Jurkat, Clone E6-1 (cell line): ENCODE measurements at regions not wholly inside any gene's neighbourhood (a gene's known extent, or its start where the extent isn't known, plus 50 kb on each side); places are given as distances from the start of the nearest gene placed in this dataset.
"Not testable (repeated sequence)": the region's sequence is repeated elsewhere in the genome, so short reads cannot be mapped to it uniquely, and the experiment has no call there.

Experiments used
- DNase-seq: peaks from one replicate; pipeline ENCODE4 v3.0.0-alpha.2; 2011; ENCODE audit warnings: low read depth, low spot score
- H3K4me3 ChIP-seq: 2 replicates; pipeline ENCODE4 v1.5.1; 2011; ENCODE audit warnings: mild to moderate bottlenecking, low read length, control low read depth, moderate library complexity

- no peak for DNase-seq
Measured at GRCh38 chr6:145092554-145092953, 642.8 kb downstream of the EPM2A start.

GRCh38 chr6:145093226-145093625 lies 642.1 kb downstream of the EPM2A start:
- no peak overlapping the region for H3K4me3 ChIP-seq

More at GRCh38 chr6:145092554-145092953, 642.8 kb downstream of the EPM2A start:
- no peak overlapping the region for H3K4me3 ChIP-seq

GRCh38 chr6:145096846-145097245 lies 638.5 kb downstream of the EPM2A start:
- DNase-seq = no peak
- no peak overlapping the region for H3K4me3 ChIP-seq

More at GRCh38 chr6:145093226-145093625, 642.1 kb downstream of the EPM2A start:
- DNase-seq = no peak

- DNase-seq, H3K4me3 ChIP-seq: not testable (repeated sequence)
Measured at GRCh38 chr6:145098127-145098526, 637.2 kb downstream of the EPM2A start.

- DNase-seq = no peak
- no peak overlapping the region for H3K4me3 ChIP-seq
Measured at GRCh38 chr6:145099713-145100112, 635.6 kb downstream of the EPM2A start.

- no peak overlapping the region for H3K4me3 ChIP-seq
- no peak for DNase-seq
Measured at GRCh38 chr6:145110109-145110508, 625.2 kb downstream of the EPM2A start.

- H3K4me3 ChIP-seq, DNase-seq: not testable (repeated sequence)
Measured at GRCh38 chr6:145111407-145111806, 623.9 kb downstream of the EPM2A start.

- no peak overlapping the region for H3K4me3 ChIP-seq
- DNase-seq = no peak
Measured at GRCh38 chr6:145112711-145113148, 622.6 kb downstream of the EPM2A start.

GRCh38 chr6:145115638-145116037 lies 619.7 kb downstream of the EPM2A start:
- no peak overlapping the region for H3K4me3 ChIP-seq
- no peak for DNase-seq

GRCh38 chr6:145116591-145117178 lies 618.6 kb downstream of the EPM2A start:
- no peak overlapping the region for H3K4me3 ChIP-seq
- no peak for DNase-seq

GRCh38 chr6:145118224-145118623 lies 617.1 kb downstream of the EPM2A start:
- DNase-seq = no peak
- no peak overlapping the region for H3K4me3 ChIP-seq

- no peak for DNase-seq
- H3K4me3 ChIP-seq = no peak overlapping the region
Measured at GRCh38 chr6:145119081-145119480, 616.2 kb downstream of the EPM2A start.

GRCh38 chr6:145132709-145133108 lies 602.6 kb downstream of the EPM2A start:
- DNase-seq = no peak
- H3K4me3 ChIP-seq = no peak overlapping the region

GRCh38 chr6:145135702-145136101 lies 599.6 kb downstream of the EPM2A start:
- no peak overlapping the region for H3K4me3 ChIP-seq
- no peak for DNase-seq

GRCh38 chr6:145137425-145137824 lies 597.9 kb downstream of the EPM2A start:
- no peak overlapping the region for H3K4me3 ChIP-seq
- DNase-seq = no peak

GRCh38 chr6:145138469-145139139 lies 596.7 kb downstream of the EPM2A start:
- DNase-seq = no peak
- no peak overlapping the region for H3K4me3 ChIP-seq

- no peak for DNase-seq
- no peak overlapping the region for H3K4me3 ChIP-seq
Measured at GRCh38 chr6:145139140-145139850, 596.0 kb downstream of the EPM2A start.

- no peak overlapping the region for H3K4me3 ChIP-seq
- DNase-seq = no peak
Measured at GRCh38 chr6:145139895-145140294, 595.4 kb downstream of the EPM2A start.

- no peak for DNase-seq
Measured at GRCh38 chr6:145141572-145141971, 593.7 kb downstream of the EPM2A start.

GRCh38 chr6:145142958-145143357 lies 592.4 kb downstream of the EPM2A start:
- no peak for DNase-seq
- no peak overlapping the region for H3K4me3 ChIP-seq

More at GRCh38 chr6:145141572-145141971, 593.7 kb downstream of the EPM2A start:
- H3K4me3 ChIP-seq = no peak overlapping the region
